ENCODE measurements at regions not wholly inside any gene's neighbourhood (a gene's known extent, or its start where the extent isn't known, plus 50 kb on each side); places are given as distances from the start of the nearest gene placed in this dataset.

DNA sequence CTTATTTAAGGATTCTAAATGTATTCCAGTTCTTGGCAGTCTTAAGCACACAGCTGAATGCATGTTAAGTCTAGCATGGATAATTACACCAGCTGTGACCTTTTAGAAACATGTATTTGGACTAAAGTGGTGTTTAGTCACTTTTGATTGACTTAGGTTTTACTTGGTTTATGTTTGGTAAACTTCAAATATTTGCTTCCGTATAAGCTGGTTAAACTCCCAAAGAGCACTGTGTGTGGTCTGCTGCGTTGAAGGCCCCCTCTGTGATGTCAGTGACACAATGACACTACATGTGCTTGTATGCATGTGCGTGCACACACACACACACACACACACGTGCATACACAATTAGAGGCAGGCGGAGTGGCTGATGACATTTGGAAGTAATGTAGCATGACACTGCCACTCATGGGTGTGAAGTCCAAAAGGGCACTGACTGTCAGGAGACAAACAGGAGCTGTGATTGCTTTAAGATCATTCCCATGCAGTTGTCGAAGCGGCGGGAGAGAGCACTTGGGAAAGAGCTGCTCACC lies 156.1 kb upstream of the CDH13 start:
- no peaks in the 10 kb centered on the region for H3K9me3 ChIP-seq (ENCODE audit: control insufficient read depth, low read length)
- DNase-seq, result no peak
- ATAC-seq (ENCODE audit: low FRiP score), result no peak
- H3K36me3 ChIP-seq (ENCODE audit: control insufficient read depth in 1 of 2, insufficient read depth in 2 of 2, low read length in 1 of 2), result no peaks in the 10 kb centered on the region
- 79 to 82% methylated on average over 8 of the region's 8 CpGs for WGBS, 2 donors
- H3K27me3 ChIP-seq (ENCODE audit: control insufficient read depth in 1 of 2, insufficient read depth in 2 of 2, low read length in 1 of 2), result no peaks in the 10 kb centered on the region
- H3K27ac ChIP-seq (ENCODE audit: low read depth in 1 of 2, low read length in 2 of 2), result no peak overlapping the region
- no peaks in the 10 kb centered on the region for H3K4me1 ChIP-seq (ENCODE audit: control insufficient read depth in 1 of 2, insufficient read depth in 2 of 2, low read length in 2 of 2)
- intact Hi-C loops (cut with DNase I), result no loop called here
- no peak overlapping the region for H3K4me3 ChIP-seq (ENCODE audit: low read length in 2 of 2)

DNA sequence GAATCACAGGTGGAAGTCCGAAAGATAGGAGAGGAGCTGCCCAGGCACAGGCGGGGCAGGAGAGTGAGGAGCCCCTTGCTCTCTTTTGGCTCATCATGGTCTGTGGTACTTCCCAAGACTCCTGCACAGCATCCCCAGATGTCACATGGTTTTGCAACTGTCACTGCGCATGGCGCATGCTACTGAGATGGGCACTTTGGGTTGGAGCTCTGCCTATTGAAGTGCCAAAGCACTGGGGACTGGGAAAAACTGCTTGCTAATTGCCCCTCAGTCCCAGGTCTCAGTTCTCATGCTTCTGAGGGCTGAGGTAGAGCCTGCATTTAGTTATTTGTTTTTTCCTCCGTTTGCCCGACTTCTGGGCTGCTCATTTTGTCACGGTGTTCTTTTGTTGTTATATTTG lies 156.8 kb upstream of the CDH13 start:
- Histone ChIP-seq H3K4me3 (ENCODE audit: low read length in 2 of 2) (no peak overlapping the region), H3K4me1 (ENCODE audit: control insufficient read depth in 1 of 2, insufficient read depth in 2 of 2, low read length in 2 of 2) (no peaks in the 10 kb centered on the region), H3K27ac (ENCODE audit: low read depth in 1 of 2, low read length in 2 of 2) (no peak overlapping the region), H3K36me3 (ENCODE audit: control insufficient read depth in 1 of 2, insufficient read depth in 2 of 2, low read length in 1 of 2) (no peaks in the 10 kb centered on the region), H3K27me3 (ENCODE audit: control insufficient read depth in 1 of 2, insufficient read depth in 2 of 2, low read length in 1 of 2) (no peaks in the 10 kb centered on the region), H3K9me3 (ENCODE audit: control insufficient read depth, low read length) (no peaks in the 10 kb centered on the region)
- intact Hi-C loops (cut with DNase I), result no loop called here
- ATAC-seq (ENCODE audit: low FRiP score) (no peak), DNase-seq (no peak)
- 69 to 76% methylated on average over 7 of the region's 7 CpGs for WGBS, 2 donors

DNA sequence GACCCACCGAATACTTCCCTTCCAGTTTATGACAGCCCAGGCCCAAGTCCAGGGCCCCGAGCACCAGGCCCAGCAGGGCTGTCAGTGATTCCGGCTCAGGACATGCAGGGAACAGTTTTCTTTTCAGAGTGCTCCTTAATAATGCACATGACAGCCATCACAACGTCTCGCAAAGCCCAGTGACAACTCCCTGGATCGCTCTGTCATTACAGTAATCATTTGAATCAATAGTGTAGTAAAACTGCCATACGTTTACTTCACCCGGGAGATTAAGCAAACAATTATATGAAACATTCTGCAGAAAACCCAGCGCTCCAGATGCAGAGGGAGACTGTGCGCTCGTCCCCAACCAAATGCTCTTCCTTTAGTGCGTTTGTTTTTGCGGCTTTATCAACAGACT lies 162.6 kb upstream of the CDH13 start:
- H3K36me3 ChIP-seq (ENCODE audit: control insufficient read depth in 1 of 2, insufficient read depth in 2 of 2, low read length in 1 of 2), result no peaks in the 10 kb centered on the region
- intact Hi-C loops (cut with DNase I), result no loop called here
- no peaks in the 10 kb centered on the region for H3K4me1 ChIP-seq (ENCODE audit: control insufficient read depth in 1 of 2, insufficient read depth in 2 of 2, low read length in 2 of 2)
- 76 to 82% methylated on average over 13 of the region's 13 CpGs for WGBS, 2 donors
- no peaks in the 10 kb centered on the region for H3K9me3 ChIP-seq (ENCODE audit: control insufficient read depth, low read length)
- DNase-seq (no peak), ATAC-seq (ENCODE audit: low FRiP score) (no peak)
- no peaks in the 10 kb centered on the region for H3K27me3 ChIP-seq (ENCODE audit: control insufficient read depth in 1 of 2, insufficient read depth in 2 of 2, low read length in 1 of 2)
- H3K4me3 ChIP-seq (ENCODE audit: low read length in 2 of 2), result no peak overlapping the region
- H3K27ac ChIP-seq (ENCODE audit: low read depth in 1 of 2, low read length in 2 of 2), result no peak overlapping the region

DNA sequence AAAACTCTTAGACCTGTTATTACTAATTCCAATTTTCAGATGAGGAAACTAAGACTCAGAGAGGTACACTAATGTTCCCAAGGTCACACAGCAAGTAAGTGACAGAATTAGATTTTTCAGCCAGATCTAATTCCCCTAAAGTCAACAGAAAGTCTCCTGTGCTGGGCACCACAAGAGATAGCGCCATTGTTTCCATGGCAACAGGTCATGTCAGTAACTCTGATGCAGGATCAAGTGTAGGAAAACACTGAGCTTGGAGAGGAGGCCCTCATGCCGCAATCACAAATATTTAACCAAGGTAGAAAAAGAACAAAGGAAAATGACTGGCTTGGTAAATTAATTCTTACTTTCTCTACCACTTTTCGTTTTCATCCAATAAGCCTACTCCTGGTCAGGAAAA lies 166.0 kb upstream of the CDH13 start:
- H3K9me3 ChIP-seq (ENCODE audit: control insufficient read depth, low read length), result no peaks in the 10 kb centered on the region
- H3K36me3 ChIP-seq (ENCODE audit: control insufficient read depth in 1 of 2, insufficient read depth in 2 of 2, low read length in 1 of 2), result no peaks in the 10 kb centered on the region
- DNase-seq, result no peak
- no peak for ATAC-seq (ENCODE audit: low FRiP score)
- no peak overlapping the region for H3K4me3 ChIP-seq (ENCODE audit: low read length in 2 of 2)
- 79 to 89% methylated on average over 3 of the region's 3 CpGs for WGBS, 2 donors
- intact Hi-C loops (cut with DNase I), result no loop called here
- no peaks in the 10 kb centered on the region for H3K27me3 ChIP-seq (ENCODE audit: control insufficient read depth in 1 of 2, insufficient read depth in 2 of 2, low read length in 1 of 2)
- H3K4me1 ChIP-seq (ENCODE audit: control insufficient read depth in 1 of 2, insufficient read depth in 2 of 2, low read length in 2 of 2), result no peaks in the 10 kb centered on the region
- no peak overlapping the region for H3K27ac ChIP-seq (ENCODE audit: low read depth in 1 of 2, low read length in 2 of 2)

DNA sequence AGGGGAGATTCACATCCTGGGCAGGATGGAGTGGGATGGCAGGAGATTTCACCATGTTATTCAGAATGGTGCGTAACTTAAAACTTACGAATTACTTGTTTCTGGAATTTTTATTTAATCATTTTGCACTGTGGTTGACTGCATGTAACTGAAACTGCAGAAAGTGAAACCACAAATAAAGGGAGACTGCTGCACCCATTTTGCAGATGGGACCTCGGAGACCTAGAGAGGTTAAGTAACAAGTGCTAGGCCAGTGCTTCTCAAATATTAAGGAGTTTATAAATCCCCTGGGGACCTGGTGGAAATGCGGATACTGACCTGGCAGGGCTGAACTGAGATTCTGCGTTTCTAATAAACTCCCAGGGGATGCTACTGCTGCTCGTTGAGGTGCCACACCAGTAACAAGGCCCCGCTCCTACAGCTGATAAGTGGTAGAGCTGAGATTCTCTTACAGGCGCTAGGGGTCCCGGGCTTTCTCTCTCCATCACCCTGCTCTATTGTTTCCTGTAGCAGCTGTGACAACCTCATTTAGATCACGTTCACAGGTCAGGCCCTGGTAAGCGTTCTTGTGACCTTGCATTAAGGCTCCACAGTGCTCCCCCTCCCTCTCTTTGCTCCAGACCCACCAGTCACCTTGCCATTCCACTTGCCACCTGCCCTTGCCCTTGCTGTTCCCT lies 167.1 kb upstream of the CDH13 start:
- no peak for DNase-seq
- Histone ChIP-seq H3K27ac (ENCODE audit: low read depth in 1 of 2, low read length in 2 of 2) (no peak overlapping the region), H3K4me3 (ENCODE audit: low read length in 2 of 2) (no peak overlapping the region), H3K36me3 (ENCODE audit: control insufficient read depth in 1 of 2, insufficient read depth in 2 of 2, low read length in 1 of 2) (no peaks in the 10 kb centered on the region), H3K27me3 (ENCODE audit: control insufficient read depth in 1 of 2, insufficient read depth in 2 of 2, low read length in 1 of 2) (no peaks in the 10 kb centered on the region), H3K4me1 (ENCODE audit: control insufficient read depth in 1 of 2, insufficient read depth in 2 of 2, low read length in 2 of 2) (no peaks in the 10 kb centered on the region), H3K9me3 (ENCODE audit: control insufficient read depth, low read length) (no peaks in the 10 kb centered on the region)
- 56 to 69% methylated on average over 11 of the region's 11 CpGs for WGBS, 2 donors
- ATAC-seq (ENCODE audit: low FRiP score), result no peak
- intact Hi-C loops (cut with DNase I), result loop anchor here in 1 of 2 donors (5.0 kb wide), 1 partner anchor 197 kb away; no protein-coding TSS in a partner anchor

DNA sequence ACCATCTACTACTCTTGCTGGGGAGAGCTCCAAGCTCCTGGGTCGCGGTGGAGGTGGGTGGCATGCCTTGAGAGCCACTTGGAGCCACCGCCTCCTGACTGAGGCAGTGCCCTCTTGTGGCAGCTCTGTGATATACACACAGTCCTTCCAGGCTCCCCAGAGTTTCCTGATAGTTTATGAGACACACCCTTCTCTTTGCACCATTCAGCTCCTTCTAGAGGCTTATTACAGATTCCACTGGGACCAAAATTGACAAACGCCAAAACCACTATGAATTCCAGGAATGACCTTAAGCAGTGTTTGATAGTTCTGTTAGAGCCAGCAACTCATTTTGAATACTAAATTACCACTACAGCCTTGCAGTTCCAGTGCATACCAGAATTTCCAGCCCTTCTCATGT lies 170.1 kb upstream of the CDH13 start:
- ATAC-seq (ENCODE audit: low FRiP score), result peak; percentile 65

DNA sequence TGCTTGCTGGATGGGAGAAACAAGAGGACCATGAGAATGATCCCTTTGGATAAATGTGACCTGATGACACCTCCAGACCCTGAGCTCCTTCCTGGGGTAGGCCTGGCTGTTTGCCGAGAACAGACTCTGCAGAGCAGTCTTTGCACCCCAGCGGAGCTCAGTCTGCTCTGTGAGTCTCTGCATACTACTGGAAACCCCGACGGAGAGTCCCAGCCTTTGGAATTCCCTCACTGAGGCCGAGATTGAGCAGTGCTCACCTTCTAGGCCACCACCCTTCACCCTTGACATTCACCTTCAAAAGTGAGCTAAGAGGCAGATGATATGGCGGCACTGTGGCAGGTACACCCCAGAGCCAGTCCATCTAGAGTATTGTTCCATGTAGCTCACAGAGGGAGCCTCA lies 172.2 kb upstream of the CDH13 start:
- ATAC-seq (ENCODE audit: low FRiP score), result no peak
- Histone ChIP-seq H3K27me3 (ENCODE audit: control insufficient read depth in 1 of 2, insufficient read depth in 2 of 2, low read length in 1 of 2) (no peaks in the 10 kb centered on the region), H3K4me1 (ENCODE audit: control insufficient read depth in 1 of 2, insufficient read depth in 2 of 2, low read length in 2 of 2) (no peaks in the 10 kb centered on the region), H3K9me3 (ENCODE audit: control insufficient read depth, low read length) (no peaks in the 10 kb centered on the region), H3K4me3 (ENCODE audit: low read length in 2 of 2) (no peak overlapping the region), H3K36me3 (ENCODE audit: control insufficient read depth in 1 of 2, insufficient read depth in 2 of 2, low read length in 1 of 2) (no peaks in the 10 kb centered on the region), H3K27ac (ENCODE audit: low read depth in 1 of 2, low read length in 2 of 2) (no peak overlapping the region)
- intact Hi-C loops (cut with DNase I), result no loop called here
- WGBS, 2 donors, result 92 to 93% methylated on average over 6 of the region's 6 CpGs
- no peak for DNase-seq

More for the DNA sequence above, 170.1 kb upstream of the CDH13 start:
- H3K4me3 ChIP-seq (ENCODE audit: low read length in 2 of 2), result no peak overlapping the region
- no peaks in the 10 kb centered on the region for H3K9me3 ChIP-seq (ENCODE audit: control insufficient read depth, low read length)
- peak in 1 of 2 donors; percentile 81 for DNase-seq
- H3K4me1 ChIP-seq (ENCODE audit: control insufficient read depth in 1 of 2, insufficient read depth in 2 of 2, low read length in 2 of 2), result no peaks in the 10 kb centered on the region
- no peaks in the 10 kb centered on the region for H3K27me3 ChIP-seq (ENCODE audit: control insufficient read depth in 1 of 2, insufficient read depth in 2 of 2, low read length in 1 of 2)
- intact Hi-C loops (cut with DNase I), result loop anchor here (1.0 to 5.0 kb wide), 2 partner anchors 193 to 194 kb away; no protein-coding TSS in a partner anchor
- WGBS, 2 donors, result 3 to 6% methylated on average over 4 of the region's 4 CpGs
- H3K27ac ChIP-seq (ENCODE audit: low read depth in 1 of 2, low read length in 2 of 2), result no peak overlapping the region
- H3K36me3 ChIP-seq (ENCODE audit: control insufficient read depth in 1 of 2, insufficient read depth in 2 of 2, low read length in 1 of 2), result no peaks in the 10 kb centered on the region

DNA sequence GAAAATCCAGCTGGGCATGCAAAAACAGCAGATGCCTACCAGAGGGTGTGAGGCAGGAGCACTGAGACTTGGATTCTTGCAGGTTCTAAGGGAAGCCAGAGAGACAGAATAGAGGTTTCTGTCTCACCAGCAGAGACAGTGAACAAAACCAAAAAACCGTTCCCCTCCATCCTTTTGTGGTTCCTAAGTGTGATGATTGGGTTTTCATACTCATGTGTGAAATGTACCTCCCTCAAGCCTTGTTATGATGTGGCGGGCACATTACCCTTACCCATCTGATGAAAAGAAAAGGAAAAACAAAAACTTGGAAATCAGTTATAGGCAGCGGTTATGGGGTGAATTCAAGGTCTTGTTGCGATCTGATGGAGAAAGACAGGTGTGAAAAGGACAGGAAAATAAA lies 172.6 kb upstream of the CDH13 start:
- 95 to 97% methylated on average over 4 of the region's 4 CpGs for WGBS, 2 donors
- Histone ChIP-seq H3K4me3 (ENCODE audit: low read length in 2 of 2) (no peak overlapping the region), H3K9me3 (ENCODE audit: control insufficient read depth, low read length) (no peaks in the 10 kb centered on the region), H3K27me3 (ENCODE audit: control insufficient read depth in 1 of 2, insufficient read depth in 2 of 2, low read length in 1 of 2) (no peaks in the 10 kb centered on the region), H3K4me1 (ENCODE audit: control insufficient read depth in 1 of 2, insufficient read depth in 2 of 2, low read length in 2 of 2) (no peaks in the 10 kb centered on the region), H3K36me3 (ENCODE audit: control insufficient read depth in 1 of 2, insufficient read depth in 2 of 2, low read length in 1 of 2) (no peaks in the 10 kb centered on the region), H3K27ac (ENCODE audit: low read depth in 1 of 2, low read length in 2 of 2) (no peak overlapping the region)
- no peak for DNase-seq
- intact Hi-C loops (cut with DNase I), result no loop called here
- ATAC-seq (ENCODE audit: low FRiP score), result no peak

DNA sequence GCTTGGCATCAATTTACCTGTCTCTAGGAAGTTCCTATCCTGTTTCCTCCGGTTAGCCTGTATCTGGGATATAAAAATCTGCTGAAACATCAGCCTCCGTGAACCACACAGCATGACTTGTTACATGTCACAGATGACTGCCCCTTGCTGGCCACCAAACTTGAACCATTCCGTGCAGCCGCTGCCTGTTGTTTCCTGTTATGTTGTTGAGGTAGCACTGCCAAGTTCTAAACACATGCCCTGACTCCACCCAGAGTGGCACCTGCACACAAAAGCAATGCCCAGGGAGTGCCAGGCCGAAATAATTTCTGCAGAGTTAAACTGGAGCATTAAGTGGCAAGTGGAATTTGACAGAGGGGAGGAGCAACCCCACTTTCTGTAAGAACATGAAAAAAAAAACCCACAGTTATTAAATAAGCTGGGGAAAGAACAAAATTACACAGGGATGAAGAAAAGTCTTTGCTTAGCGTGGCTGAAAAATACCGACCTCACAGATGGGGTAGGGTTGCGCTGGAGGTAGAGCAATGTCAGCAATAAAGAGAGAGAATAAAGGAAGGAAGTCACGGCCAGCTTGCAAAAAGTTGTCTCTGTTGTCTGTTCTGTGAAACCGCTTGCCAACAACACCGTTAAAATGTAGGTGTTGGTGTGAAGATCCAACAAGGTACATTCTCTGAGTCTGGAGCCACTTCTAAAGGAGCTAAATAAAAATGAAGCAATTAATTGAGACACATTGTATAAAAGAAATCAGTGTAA lies 174.6 kb upstream of the CDH13 start:
- no peaks in the 10 kb centered on the region for H3K27me3 ChIP-seq (ENCODE audit: control insufficient read depth in 1 of 2, insufficient read depth in 2 of 2, low read length in 1 of 2)
- H3K36me3 ChIP-seq (ENCODE audit: control insufficient read depth in 1 of 2, insufficient read depth in 2 of 2, low read length in 1 of 2), result no peaks in the 10 kb centered on the region
- intact Hi-C loops (cut with DNase I), result no loop called here
- H3K27ac ChIP-seq (ENCODE audit: low read depth in 1 of 2, low read length in 2 of 2), result no peak overlapping the region
- no peak for ATAC-seq (ENCODE audit: low FRiP score)
- no peak for DNase-seq
- no peaks in the 10 kb centered on the region for H3K4me1 ChIP-seq (ENCODE audit: control insufficient read depth in 1 of 2, insufficient read depth in 2 of 2, low read length in 2 of 2)
- WGBS, 2 donors, result 92 to 93% methylated on average over 11 of the region's 11 CpGs
- H3K9me3 ChIP-seq (ENCODE audit: control insufficient read depth, low read length), result no peaks in the 10 kb centered on the region
- H3K4me3 ChIP-seq (ENCODE audit: low read length in 2 of 2), result no peak overlapping the region
